GM23338 (cell line): ENCODE measurements at regions not wholly inside any gene's neighbourhood (a gene's known extent, or its start where the extent isn't known, plus 50 kb on each side); places are given as distances from the start of the nearest gene placed in this dataset.

Source experiments
- ATAC-seq: fragments of 200-7000 bp; cut with Tn5 transposase; 3 replicates; pipeline ENCODE4 v1.9.1; 2020
- DNase-seq: peaks from one replicate; pipeline ENCODE4 v3.0.0-alpha.2; 2015; ENCODE audit warnings: low spot score
- H2AFZ ChIP-seq: fragments of 200-600 bp; sonication (generic); 2 replicates; pipeline ENCODE4 v1.8.0; 2016; ENCODE audit warnings: antibody characterized with exemption, mild to moderate bottlenecking, moderate library complexity
- H3F3A ChIP-seq: fragments of 200-600 bp; sonication (generic); replicated peaks from 2 replicates; pipeline ENCODE4 v1.8.0; 2017; ENCODE audit warnings: antibody characterized with exemption, mixed run types, low read depth
- H3K27ac ChIP-seq: fragments of 200-600 bp; sonication (generic); 2 replicates; pipeline ENCODE4 v1.6.1; 2016; ENCODE audit warnings: low read depth
- H3K27me3 ChIP-seq: fragments of 200-600 bp; sonication (generic); 2 replicates; pipeline ENCODE4 v1.8.0; 2016; ENCODE audit warnings: mild to moderate bottlenecking, mixed run types, moderate library complexity; ENCODE audit not compliant: insufficient read depth
- H3K36me3 ChIP-seq: fragments of 200-600 bp; sonication (generic); 2 replicates; pipeline ENCODE4 v1.8.0; 2016; ENCODE audit warnings: mild to moderate bottlenecking; ENCODE audit not compliant: insufficient read depth
- H3K4me1 ChIP-seq: fragments of 200-600 bp; sonication (generic); 2 replicates; pipeline ENCODE4 v1.8.0; 2016; ENCODE audit warnings: mild to moderate bottlenecking, moderate library complexity; ENCODE audit not compliant: insufficient read depth
- H3K4me2 ChIP-seq: fragments of 200-600 bp; sonication (generic); 2 replicates; pipeline ENCODE4 v1.7.1; 2017; ENCODE audit warnings: mixed run types
- H3K4me3 ChIP-seq: fragments of 200-600 bp; sonication (generic); 2 replicates; pipeline ENCODE4 v1.6.1; 2016; ENCODE audit warnings: mixed run types
- H3K79me2 ChIP-seq: fragments of 200-600 bp; sonication (generic); replicated peaks from 2 replicates; pipeline ENCODE4 v1.8.0; 2017; ENCODE audit warnings: mild to moderate bottlenecking; ENCODE audit not compliant: insufficient read depth
- H3K9me2 ChIP-seq: fragments of 200-600 bp; sonication (generic); 2 replicates; pipeline ENCODE4 v1.8.0; 2017; ENCODE audit not compliant: insufficient read depth
- H4K20me1 ChIP-seq: fragments of 200-600 bp; sonication (generic); replicated peaks from 2 replicates; pipeline ENCODE4 v1.8.0; 2017; ENCODE audit warnings: mild to moderate bottlenecking; ENCODE audit not compliant: insufficient read depth
- H3K27ac Mint-ChIP-seq: 2 replicates; pipeline ENCODE4 v1.8.0; 2020; ENCODE audit warnings: inconsistent platforms, mild to moderate bottlenecking, moderate library complexity, mixed read lengths
- H3K27me3 Mint-ChIP-seq: 3 replicates; pipeline ENCODE4 v1.8.0; 2022; ENCODE audit warnings: low read depth, mild to moderate bottlenecking, moderate library complexity, mixed read lengths, inconsistent platforms; ENCODE audit not compliant: insufficient read depth, poor library complexity
- H3K36me3 Mint-ChIP-seq: 3 replicates; pipeline ENCODE4 v1.8.0; 2021; ENCODE audit warnings: low read depth, mild to moderate bottlenecking, inconsistent platforms, moderate library complexity, mixed read lengths
- H3K4me1 Mint-ChIP-seq: 3 replicates; pipeline ENCODE4 v1.8.0; 2020; ENCODE audit warnings: mild to moderate bottlenecking, inconsistent platforms, mixed read lengths
- H3K4me3 Mint-ChIP-seq: 3 replicates; pipeline ENCODE4 v1.8.0; 2021; ENCODE audit warnings: moderate library complexity, mild to moderate bottlenecking, inconsistent platforms, mixed read lengths
- H3K9me3 Mint-ChIP-seq: 3 replicates; pipeline ENCODE4 v1.8.0; 2020; ENCODE audit warnings: moderate library complexity, mild to moderate bottlenecking, inconsistent platforms, mixed read lengths
- EZH2 ChIP-seq: fragments of 200-600 bp; sonication (generic); IDR thresholded peaks from one replicate; pipeline ENCODE4 v1.8.0; 2017; ENCODE audit warnings: antibody characterized with exemption, mild to moderate bottlenecking, low read depth; ENCODE audit not compliant: unreplicated experiment
- EZH2phosphoT487 ChIP-seq: fragments of 200-600 bp; sonication (generic); IDR thresholded peaks from one replicate; pipeline ENCODE4 v1.8.1; 2018; ENCODE audit warnings: antibody characterized with exemption; ENCODE audit not compliant: unreplicated experiment
- JUNB ChIP-seq: IDR thresholded peaks from one replicate; pipeline ENCODE4 v1.6.1; 2016; ENCODE audit warnings: antibody characterized with exemption; ENCODE audit not compliant: unreplicated experiment
- POLR2AphosphoS5 ChIP-seq: IDR thresholded peaks from 2 replicates; pipeline ENCODE4 v1.6.1; 2016; ENCODE audit warnings: antibody characterized with exemption, low read depth
- TF ChIP-seq, protein P1 (sequence below), 2 experiments: fragments of 200-600 bp in 1 of 2; sonication (generic) in 1 of 2; conservative IDR thresholded peaks; 2 replicates each; pipeline versions ENCODE4 v1.5.1 to v1.6.1; 2016 to 2017; ENCODE audit warnings: antibody characterized with exemption in 2 of 2, low read depth in 2 of 2, mild to moderate bottlenecking in 2 of 2, moderate library complexity in 1 of 2
- TF ChIP-seq, protein P2 (sequence below): fragments of 250-450 bp; sonication (Bioruptor Pico); IDR thresholded peaks from 2 replicates; pipeline ENCODE4 v1.5.0; 2020; ENCODE audit warnings: mild to moderate bottlenecking, moderate library complexity

DNA sequence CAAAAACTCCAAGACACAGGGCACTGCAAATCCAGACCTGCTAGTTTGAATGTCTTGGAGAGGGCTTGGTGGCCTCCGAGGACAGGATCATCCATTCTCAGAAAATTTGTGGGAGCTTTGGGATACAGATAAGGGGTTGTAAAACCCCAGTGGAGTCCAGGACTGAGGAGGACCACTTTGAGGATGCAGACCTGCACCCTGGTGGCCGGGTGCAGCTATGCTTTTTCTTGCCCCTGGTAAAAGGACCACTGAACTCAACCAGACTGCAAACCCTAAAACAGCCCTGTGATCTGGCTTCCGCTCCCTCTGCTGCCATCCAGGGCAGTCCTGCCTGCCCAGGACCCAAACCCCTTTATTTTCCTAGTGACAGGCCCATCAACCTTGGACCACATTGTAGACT lies 169.5 kb upstream of the DAAM1 start:
- no peaks in the 10 kb centered on the region for H3F3A ChIP-seq
- ATAC-seq (peak; percentile 87), DNase-seq (peak; percentile 44)
- no peaks in the 10 kb centered on the region for H3K9me3 Mint-ChIP-seq
- TF ChIP-seq, protein P1, sequence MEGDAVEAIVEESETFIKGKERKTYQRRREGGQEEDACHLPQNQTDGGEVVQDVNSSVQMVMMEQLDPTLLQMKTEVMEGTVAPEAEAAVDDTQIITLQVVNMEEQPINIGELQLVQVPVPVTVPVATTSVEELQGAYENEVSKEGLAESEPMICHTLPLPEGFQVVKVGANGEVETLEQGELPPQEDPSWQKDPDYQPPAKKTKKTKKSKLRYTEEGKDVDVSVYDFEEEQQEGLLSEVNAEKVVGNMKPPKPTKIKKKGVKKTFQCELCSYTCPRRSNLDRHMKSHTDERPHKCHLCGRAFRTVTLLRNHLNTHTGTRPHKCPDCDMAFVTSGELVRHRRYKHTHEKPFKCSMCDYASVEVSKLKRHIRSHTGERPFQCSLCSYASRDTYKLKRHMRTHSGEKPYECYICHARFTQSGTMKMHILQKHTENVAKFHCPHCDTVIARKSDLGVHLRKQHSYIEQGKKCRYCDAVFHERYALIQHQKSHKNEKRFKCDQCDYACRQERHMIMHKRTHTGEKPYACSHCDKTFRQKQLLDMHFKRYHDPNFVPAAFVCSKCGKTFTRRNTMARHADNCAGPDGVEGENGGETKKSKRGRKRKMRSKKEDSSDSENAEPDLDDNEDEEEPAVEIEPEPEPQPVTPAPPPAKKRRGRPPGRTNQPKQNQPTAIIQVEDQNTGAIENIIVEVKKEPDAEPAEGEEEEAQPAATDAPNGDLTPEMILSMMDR (conservative IDR thresholded peaks at IDR 0.05; ENCODE audit: low read depth in 2 of 2): peak; percentile 56 to 72
- no peak for TF ChIP-seq POLR2AphosphoS5
- no peak for TF ChIP-seq JUNB
- TF ChIP-seq EZH2: no peak
- TF ChIP-seq EZH2phosphoT487: no peak
- TF ChIP-seq, protein P2, sequence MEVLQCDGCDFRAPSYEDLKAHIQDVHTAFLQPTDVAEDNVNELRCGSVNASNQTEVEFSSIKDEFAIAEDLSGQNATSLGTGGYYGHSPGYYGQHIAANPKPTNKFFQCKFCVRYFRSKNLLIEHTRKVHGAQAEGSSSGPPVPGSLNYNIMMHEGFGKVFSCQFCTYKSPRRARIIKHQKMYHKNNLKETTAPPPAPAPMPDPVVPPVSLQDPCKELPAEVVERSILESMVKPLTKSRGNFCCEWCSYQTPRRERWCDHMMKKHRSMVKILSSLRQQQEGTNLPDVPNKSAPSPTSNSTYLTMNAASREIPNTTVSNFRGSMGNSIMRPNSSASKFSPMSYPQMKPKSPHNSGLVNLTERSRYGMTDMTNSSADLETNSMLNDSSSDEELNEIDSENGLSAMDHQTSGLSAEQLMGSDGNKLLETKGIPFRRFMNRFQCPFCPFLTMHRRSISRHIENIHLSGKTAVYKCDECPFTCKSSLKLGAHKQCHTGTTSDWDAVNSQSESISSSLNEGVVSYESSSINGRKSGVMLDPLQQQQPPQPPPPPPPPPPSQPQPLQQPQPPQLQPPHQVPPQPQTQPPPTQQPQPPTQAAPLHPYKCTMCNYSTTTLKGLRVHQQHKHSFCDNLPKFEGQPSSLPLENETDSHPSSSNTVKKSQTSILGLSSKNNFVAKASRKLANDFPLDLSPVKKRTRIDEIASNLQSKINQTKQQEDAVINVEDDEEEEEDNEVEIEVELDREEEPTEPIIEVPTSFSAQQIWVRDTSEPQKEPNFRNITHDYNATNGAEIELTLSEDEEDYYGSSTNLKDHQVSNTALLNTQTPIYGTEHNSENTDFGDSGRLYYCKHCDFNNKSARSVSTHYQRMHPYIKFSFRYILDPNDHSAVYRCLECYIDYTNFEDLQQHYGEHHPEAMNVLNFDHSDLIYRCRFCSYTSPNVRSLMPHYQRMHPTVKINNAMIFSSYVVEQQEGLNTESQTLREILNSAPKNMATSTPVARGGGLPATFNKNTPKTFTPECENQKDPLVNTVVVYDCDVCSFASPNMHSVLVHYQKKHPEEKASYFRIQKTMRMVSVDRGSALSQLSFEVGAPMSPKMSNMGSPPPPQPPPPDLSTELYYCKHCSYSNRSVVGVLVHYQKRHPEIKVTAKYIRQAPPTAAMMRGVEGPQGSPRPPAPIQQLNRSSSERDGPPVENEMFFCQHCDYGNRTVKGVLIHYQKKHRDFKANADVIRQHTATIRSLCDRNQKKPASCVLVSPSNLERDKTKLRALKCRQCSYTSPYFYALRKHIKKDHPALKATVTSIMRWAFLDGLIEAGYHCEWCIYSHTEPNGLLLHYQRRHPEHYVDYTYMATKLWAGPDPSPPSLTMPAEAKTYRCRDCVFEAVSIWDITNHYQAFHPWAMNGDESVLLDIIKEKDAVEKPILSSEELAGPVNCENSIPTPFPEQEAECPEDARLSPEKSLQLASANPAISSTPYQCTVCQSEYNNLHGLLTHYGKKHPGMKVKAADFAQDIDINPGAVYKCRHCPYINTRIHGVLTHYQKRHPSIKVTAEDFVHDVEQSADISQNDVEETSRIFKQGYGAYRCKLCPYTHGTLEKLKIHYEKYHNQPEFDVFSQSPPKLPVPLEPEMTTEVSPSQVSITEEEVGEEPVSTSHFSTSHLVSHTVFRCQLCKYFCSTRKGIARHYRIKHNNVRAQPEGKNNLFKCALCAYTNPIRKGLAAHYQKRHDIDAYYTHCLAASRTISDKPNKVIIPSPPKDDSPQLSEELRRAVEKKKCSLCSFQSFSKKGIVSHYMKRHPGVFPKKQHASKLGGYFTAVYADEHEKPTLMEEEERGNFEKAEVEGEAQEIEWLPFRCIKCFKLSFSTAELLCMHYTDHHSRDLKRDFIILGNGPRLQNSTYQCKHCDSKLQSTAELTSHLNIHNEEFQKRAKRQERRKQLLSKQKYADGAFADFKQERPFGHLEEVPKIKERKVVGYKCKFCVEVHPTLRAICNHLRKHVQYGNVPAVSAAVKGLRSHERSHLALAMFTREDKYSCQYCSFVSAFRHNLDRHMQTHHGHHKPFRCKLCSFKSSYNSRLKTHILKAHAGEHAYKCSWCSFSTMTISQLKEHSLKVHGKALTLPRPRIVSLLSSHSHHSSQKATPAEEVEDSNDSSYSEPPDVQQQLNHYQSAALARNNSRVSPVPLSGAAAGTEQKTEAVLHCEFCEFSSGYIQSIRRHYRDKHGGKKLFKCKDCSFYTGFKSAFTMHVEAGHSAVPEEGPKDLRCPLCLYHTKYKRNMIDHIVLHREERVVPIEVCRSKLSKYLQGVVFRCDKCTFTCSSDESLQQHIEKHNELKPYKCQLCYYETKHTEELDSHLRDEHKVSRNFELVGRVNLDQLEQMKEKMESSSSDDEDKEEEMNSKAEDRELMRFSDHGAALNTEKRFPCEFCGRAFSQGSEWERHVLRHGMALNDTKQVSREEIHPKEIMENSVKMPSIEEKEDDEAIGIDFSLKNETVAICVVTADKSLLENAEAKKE: no peak
- no peak overlapping the region for H3K27ac Mint-ChIP-seq
- H3K27ac ChIP-seq: no peak overlapping the region
- H3K27me3 ChIP-seq: no peaks in the 10 kb centered on the region
- no peaks in the 10 kb centered on the region for H3K79me2 ChIP-seq
- no peak overlapping the region for H3K4me3 Mint-ChIP-seq
- H3K4me2 ChIP-seq: no peak overlapping the region
- H3K36me3 ChIP-seq: no peaks in the 10 kb centered on the region
- H4K20me1 ChIP-seq: no peaks in the 10 kb centered on the region
- no peaks in the 10 kb centered on the region for H3K9me2 ChIP-seq
- no peaks in the 10 kb centered on the region for H3K36me3 Mint-ChIP-seq
- H3K4me3 ChIP-seq: no peak overlapping the region
- H2AFZ ChIP-seq: no peak overlapping the region
- H3K4me1 ChIP-seq: no peaks in the 10 kb centered on the region
- H3K4me1 Mint-ChIP-seq: no peaks in the 10 kb centered on the region; the same call in 2 of the 3 replicates
- H3K27me3 Mint-ChIP-seq: no peaks in the 10 kb centered on the region
